Mesothelial cell of epicardium (in vitro differentiated cells): ENCODE measurements at regions not wholly inside any gene's neighbourhood (a gene's known extent, or its start where the extent isn't known, plus 50 kb on each side); places are given as distances from the start of the nearest gene placed in this dataset.
"Not testable (repeated sequence)": the region's sequence is repeated elsewhere in the genome, so short reads cannot be mapped to it uniquely, and the experiment has no call there.

Experiments
- DNase-seq, 2 experiments: peaks; one replicate each; pipeline ENCODE4 v3.0.0; 2021; ENCODE audit warnings: low spot score in 2 of 2; ENCODE audit not compliant: unreplicated experiment in 2 of 2
- H3K27ac Mint-ChIP-seq: 2 replicates; pipeline ENCODE4 v1.8.0; 2021; ENCODE audit warnings: mixed read lengths
- H3K27me3 Mint-ChIP-seq: 2 replicates; pipeline ENCODE4 v1.8.0; 2021; ENCODE audit warnings: low read depth, mixed read lengths
- H3K36me3 Mint-ChIP-seq: 2 replicates; pipeline ENCODE4 v1.8.0; 2021; ENCODE audit warnings: mixed read lengths
- H3K4me1 Mint-ChIP-seq: 2 replicates; pipeline ENCODE4 v1.8.0; 2021; ENCODE audit warnings: mixed read lengths
- H3K4me3 Mint-ChIP-seq: 2 replicates; pipeline ENCODE4 v1.8.0; 2021; ENCODE audit warnings: mild to moderate bottlenecking, moderate library complexity, mixed read lengths
- H3K9me3 Mint-ChIP-seq: 2 replicates; pipeline ENCODE4 v1.8.0; 2021; ENCODE audit warnings: mixed read lengths
- TF ChIP-seq, protein P1 (sequence below): fragments of 200-600 bp; sonication (generic); IDR thresholded peaks from one replicate; pipeline ENCODE4 v1.5.0; 2021; ENCODE audit warnings: antibody characterized with exemption; ENCODE audit not compliant: unreplicated experiment

DNA sequence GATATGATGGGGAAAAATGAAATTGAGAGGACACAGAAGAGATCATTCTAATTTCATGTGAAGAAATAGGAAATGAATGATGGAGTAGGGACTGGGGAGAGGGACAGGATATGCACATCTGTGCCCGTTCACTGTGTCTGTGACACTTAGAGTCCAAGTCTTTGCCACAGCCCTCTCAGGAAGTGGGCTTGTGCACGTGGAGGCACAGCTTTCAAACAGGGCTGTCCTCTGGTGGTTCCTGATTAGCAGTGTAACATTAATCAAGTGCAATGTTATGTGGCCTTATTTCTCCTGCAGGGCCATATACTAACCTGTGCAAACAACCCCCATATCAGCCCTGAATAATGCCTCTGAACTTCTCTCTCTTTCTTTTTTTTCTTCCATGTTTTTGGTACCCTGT is 312.2 kb upstream of the FAM98A start:
- no peak overlapping the region for H3K4me3 Mint-ChIP-seq

DNA sequence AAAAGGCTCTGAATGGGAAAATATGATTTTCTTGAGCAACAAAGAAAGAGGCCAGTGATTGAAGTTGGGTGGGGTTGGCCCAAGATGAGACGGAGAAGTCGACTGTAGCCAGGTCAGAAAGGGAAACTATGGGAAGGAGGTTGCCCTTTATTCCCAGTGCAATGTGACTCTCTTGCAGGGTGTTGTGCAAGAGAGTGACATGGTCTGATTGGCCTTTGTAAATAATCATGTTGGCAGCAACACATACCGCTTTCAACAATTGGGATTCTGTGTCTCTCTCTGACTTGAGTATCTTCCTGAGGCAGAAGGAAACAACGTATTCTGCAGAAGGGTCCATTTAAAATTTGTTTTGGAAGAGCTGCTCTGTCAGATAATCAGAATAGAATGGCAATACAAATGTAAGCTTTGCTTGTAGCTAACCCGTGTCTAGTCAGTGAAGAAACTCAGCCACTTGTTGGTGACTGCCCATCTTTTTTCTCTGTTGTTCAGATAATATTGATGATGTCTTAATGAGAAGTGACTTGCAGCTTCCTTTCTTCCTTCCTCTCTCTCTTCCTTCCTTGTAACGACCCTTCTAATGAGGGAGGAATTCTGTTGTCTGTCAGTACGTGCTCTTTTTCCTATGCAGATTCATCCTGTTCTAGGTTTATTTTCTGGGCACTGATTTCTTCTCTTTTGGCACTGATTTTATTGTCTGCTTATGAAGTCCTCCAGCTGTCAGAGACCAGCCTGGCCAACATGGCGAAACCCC is 311.0 kb upstream of the FAM98A start:
- Mint-ChIP-seq H3K4me1 (no peaks in the 10 kb centered on the region), H3K27ac (no peak overlapping the region), H3K27me3 (no peaks in the 10 kb centered on the region), H3K9me3 (peaks cover 29% of the 10 kb centered on the region), H3K4me3 (no peak overlapping the region), H3K36me3 (no peaks in the 10 kb centered on the region)
- TF ChIP-seq, protein P1, sequence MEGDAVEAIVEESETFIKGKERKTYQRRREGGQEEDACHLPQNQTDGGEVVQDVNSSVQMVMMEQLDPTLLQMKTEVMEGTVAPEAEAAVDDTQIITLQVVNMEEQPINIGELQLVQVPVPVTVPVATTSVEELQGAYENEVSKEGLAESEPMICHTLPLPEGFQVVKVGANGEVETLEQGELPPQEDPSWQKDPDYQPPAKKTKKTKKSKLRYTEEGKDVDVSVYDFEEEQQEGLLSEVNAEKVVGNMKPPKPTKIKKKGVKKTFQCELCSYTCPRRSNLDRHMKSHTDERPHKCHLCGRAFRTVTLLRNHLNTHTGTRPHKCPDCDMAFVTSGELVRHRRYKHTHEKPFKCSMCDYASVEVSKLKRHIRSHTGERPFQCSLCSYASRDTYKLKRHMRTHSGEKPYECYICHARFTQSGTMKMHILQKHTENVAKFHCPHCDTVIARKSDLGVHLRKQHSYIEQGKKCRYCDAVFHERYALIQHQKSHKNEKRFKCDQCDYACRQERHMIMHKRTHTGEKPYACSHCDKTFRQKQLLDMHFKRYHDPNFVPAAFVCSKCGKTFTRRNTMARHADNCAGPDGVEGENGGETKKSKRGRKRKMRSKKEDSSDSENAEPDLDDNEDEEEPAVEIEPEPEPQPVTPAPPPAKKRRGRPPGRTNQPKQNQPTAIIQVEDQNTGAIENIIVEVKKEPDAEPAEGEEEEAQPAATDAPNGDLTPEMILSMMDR: no peak
- DNase-seq: no peak

More for the DNA sequence above, 312.2 kb upstream of the FAM98A start:
- Mint-ChIP-seq H3K4me1 (no peaks in the 10 kb centered on the region), H3K27me3 (no peaks in the 10 kb centered on the region), H3K36me3 (no peaks in the 10 kb centered on the region), H3K9me3 (peaks cover 38% of the 10 kb centered on the region), H3K27ac (no peak overlapping the region)
- TF ChIP-seq, protein P1: no peak
- DNase-seq: no peak

DNA sequence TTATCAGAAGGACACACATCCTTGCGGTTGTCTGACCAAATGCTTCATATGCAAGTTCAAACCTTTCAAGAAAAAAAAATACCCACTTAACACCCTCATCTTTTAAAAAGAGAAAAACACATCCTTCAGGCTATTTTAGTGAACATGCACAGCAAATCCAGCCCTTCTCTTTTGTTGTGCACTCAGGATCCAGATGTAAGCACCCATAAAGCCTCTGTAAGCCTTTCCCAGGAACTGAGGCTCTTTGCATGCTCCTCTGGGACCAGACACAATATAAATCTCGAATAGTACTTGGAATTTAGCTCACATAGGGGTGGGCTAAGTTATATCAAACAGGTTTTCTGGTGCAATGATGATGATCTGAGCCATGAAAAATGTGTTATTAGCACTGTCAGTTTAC is 308.8 kb upstream of the FAM98A start:
- TF ChIP-seq, protein P1: no peak
- no peaks in the 10 kb centered on the region for H3K4me1 Mint-ChIP-seq
- H3K27ac Mint-ChIP-seq: no peak overlapping the region
- H3K9me3 Mint-ChIP-seq: peaks cover 20% of the 10 kb centered on the region
- no peaks in the 10 kb centered on the region for H3K36me3 Mint-ChIP-seq
- no peak for DNase-seq
- H3K4me3 Mint-ChIP-seq: no peak overlapping the region
- H3K27me3 Mint-ChIP-seq: no peaks in the 10 kb centered on the region

DNA sequence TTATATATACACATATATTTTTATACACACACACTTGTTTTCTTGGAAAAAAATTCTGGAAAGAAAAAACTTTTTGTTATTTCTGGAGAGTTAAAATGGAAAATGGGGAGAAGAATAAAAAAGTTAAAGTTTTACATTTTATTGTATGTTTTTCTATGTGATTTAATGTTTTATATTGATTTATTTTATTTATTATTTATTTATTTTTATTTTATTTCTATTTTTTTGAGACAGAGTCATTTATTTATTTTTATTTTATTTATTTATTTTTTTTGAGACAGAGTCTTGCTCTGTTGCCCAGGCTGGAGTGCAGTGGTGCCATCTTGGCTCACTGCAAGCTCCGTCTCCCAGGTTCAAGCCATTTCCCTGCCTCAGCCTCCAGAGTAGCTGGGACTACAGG is 307.0 kb upstream of the FAM98A start:
- not testable (repeated sequence) for H3K27ac Mint-ChIP-seq, H3K36me3 Mint-ChIP-seq, H3K27me3 Mint-ChIP-seq, H3K4me3 Mint-ChIP-seq, DNase-seq, H3K4me1 Mint-ChIP-seq
- H3K9me3 Mint-ChIP-seq: peaks cover 19% of the 10 kb centered on the region

DNA sequence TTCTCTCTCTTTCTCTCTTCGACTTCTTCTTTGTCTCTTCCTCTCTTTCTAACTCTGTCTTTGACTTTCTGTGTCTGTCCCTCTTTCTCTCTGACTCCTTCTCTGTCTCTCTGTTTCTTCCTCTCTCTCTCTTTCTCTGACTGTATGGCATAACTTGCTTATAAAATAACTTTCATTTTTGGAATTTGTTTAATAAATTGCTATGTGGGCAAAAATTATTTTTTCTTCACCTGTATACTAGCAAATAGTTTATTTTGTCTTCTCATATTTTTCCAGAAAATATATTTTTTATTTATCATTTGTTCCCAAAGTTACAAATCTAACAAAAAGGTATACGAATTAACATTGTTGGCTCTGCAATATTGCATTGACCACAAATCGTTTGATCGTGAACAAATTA is 305.7 kb upstream of the FAM98A start:
- Mint-ChIP-seq H3K36me3 (no peaks in the 10 kb centered on the region), H3K27me3 (no peaks in the 10 kb centered on the region), H3K9me3 (peaks cover 19% of the 10 kb centered on the region), H3K4me3 (no peak overlapping the region), H3K4me1 (no peaks in the 10 kb centered on the region), H3K27ac (no peak overlapping the region)
- no peak for DNase-seq
- TF ChIP-seq, protein P1: no peak

DNA sequence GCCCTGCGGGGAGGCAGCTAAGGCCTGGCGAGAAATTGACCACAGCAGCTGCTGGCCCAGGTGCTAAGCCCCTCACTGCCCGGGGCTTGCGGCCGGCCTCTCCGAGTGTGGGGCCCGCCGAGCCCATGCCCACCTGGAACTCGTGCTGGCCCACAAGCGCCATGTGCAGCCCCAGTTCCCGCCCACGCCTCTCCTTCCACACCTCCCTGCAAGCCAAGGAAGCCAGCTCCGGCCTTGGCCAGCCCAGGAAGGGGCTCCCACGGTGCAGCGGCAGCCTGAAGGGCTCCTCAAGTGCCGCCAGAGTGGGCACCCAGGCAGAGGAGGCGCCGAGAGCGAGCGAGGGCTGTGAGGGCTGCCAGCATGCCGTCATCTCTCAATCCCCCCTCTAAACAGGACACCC is 304.6 kb upstream of the FAM98A start:
- Mint-ChIP-seq H3K4me1 (no peaks in the 10 kb centered on the region), H3K9me3 (peaks cover 22% of the 10 kb centered on the region), H3K27me3 (no peaks in the 10 kb centered on the region), H3K36me3 (no peaks in the 10 kb centered on the region), H3K27ac (no peak overlapping the region), H3K4me3 (no peak overlapping the region)
- TF ChIP-seq, protein P1: no peak
- no peak for DNase-seq
